Chondrocyte (in vitro differentiated cells): ENCODE measurements at regions not wholly inside any gene's neighbourhood (a gene's known extent, or its start where the extent isn't known, plus 50 kb on each side); places are given as distances from the start of the nearest gene placed in this dataset.
A peak's percentile ranks its signal among the peaks of the same experiment; 100 is the strongest.

ENCODE experiments used
- DNase-seq: peaks from one replicate; pipeline ENCODE4 v3.0.0; 2021; ENCODE audit warnings: mixed read lengths, low spot score
- H3K27ac Mint-ChIP-seq: one replicate; pipeline ENCODE4 v1.8.0; 2021; ENCODE audit warnings: mild to moderate bottlenecking, moderate library complexity, mixed read lengths; ENCODE audit not compliant: unreplicated experiment
- H3K27me3 Mint-ChIP-seq: 2 replicates; pipeline ENCODE4 v1.8.0; 2021; ENCODE audit warnings: low read depth, mixed read lengths
- H3K36me3 Mint-ChIP-seq: 2 replicates; pipeline ENCODE4 v1.8.0; 2021; ENCODE audit warnings: low read depth, mixed read lengths
- H3K4me1 Mint-ChIP-seq: 2 replicates; pipeline ENCODE4 v1.8.0; 2021; ENCODE audit warnings: low read depth, mild to moderate bottlenecking, mixed read lengths
- H3K4me3 Mint-ChIP-seq: one replicate; pipeline ENCODE4 v1.8.0; 2021; ENCODE audit warnings: mild to moderate bottlenecking, moderate library complexity, mixed read lengths; ENCODE audit not compliant: unreplicated experiment
- H3K9me3 Mint-ChIP-seq: 2 replicates; pipeline ENCODE4 v1.8.0; 2021; ENCODE audit warnings: low read depth, mixed read lengths
- TF ChIP-seq, protein P1 (sequence below): fragments of 200-600 bp; sonication (generic); IDR thresholded peaks from 2 replicates; pipeline ENCODE4 v1.5.0; 2021; ENCODE audit warnings: antibody characterized with exemption, mild to moderate bottlenecking, moderate library complexity

DNA sequence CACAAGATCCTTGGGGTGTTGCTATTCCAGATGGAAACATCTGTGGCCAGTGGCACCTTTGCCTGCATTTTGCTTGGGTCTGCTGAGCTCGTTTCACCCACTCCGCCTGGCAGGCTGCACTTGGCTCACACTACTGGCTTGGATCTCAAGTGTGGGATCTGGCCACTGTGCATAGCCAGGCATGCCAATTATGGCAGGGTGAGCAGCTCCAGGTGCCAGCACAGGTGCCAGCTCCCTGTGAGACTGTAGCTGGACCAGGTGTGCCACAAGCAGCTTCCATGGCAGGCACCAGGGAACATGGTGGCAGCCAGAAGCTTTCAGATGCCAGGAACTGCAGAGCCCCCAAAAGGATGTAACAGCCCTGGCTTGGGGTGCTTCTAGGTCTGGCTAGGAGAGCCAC, 463.8 kb upstream of the PABPC4L start:
- Mint-ChIP-seq H3K27ac (no peak overlapping the region), H3K4me1 (peaks cover 4% of the 10 kb centered on the region), H3K27me3 (no peaks in the 10 kb centered on the region), H3K9me3 (peaks cover 3% of the 10 kb centered on the region), H3K36me3 (no peaks in the 10 kb centered on the region), H3K4me3 (no peak overlapping the region)
- no peak for DNase-seq
- TF ChIP-seq, protein P1, sequence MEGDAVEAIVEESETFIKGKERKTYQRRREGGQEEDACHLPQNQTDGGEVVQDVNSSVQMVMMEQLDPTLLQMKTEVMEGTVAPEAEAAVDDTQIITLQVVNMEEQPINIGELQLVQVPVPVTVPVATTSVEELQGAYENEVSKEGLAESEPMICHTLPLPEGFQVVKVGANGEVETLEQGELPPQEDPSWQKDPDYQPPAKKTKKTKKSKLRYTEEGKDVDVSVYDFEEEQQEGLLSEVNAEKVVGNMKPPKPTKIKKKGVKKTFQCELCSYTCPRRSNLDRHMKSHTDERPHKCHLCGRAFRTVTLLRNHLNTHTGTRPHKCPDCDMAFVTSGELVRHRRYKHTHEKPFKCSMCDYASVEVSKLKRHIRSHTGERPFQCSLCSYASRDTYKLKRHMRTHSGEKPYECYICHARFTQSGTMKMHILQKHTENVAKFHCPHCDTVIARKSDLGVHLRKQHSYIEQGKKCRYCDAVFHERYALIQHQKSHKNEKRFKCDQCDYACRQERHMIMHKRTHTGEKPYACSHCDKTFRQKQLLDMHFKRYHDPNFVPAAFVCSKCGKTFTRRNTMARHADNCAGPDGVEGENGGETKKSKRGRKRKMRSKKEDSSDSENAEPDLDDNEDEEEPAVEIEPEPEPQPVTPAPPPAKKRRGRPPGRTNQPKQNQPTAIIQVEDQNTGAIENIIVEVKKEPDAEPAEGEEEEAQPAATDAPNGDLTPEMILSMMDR = no peak

DNA sequence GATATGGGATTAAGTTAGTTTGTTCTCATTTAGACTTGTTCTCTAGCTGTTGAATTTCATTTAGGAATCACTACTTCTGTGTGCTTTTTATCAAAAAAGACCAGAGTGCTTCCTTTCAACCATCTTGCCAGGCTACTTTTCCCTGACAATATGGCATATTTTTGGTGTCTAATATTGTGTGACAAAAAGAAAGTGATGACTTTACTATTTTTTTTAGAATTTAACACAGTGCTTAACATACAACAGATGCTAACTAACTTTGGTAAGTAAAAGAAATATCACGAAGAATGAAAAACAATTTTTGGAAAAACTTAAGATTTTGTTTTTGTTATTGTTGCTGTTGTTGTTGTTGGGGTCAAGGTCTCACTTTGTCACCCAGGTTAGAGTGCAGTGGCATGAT, 462.2 kb upstream of the PABPC4L start:
- TF ChIP-seq, protein P1 = no peak
- peaks cover 4% of the 10 kb centered on the region for H3K4me1 Mint-ChIP-seq

DNA sequence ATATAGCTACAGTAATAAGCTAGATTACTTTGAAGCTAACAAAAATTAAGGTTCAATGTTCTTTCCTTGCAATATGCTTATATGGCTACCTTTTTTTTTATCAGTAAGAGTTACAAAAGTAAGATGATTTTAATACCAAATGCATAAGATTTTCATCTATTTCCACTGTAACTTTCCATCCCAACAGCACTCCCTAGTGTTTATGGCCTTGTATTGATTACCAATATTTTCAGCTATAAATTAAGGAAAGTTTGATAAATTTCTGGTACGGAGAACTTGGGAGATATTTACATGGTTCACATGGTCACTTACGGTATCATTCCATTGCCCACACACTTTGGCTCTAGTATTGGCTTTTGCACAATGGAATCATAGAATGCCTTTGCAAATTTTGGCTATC, 448.9 kb upstream of the PABPC4L start:
- no peak overlapping the region for H3K4me3 Mint-ChIP-seq
- no peak for DNase-seq
- H3K27ac Mint-ChIP-seq = no peak overlapping the region
- no peaks in the 10 kb centered on the region for H3K36me3 Mint-ChIP-seq
- no peaks in the 10 kb centered on the region for H3K27me3 Mint-ChIP-seq
- H3K9me3 Mint-ChIP-seq = no peaks in the 10 kb centered on the region
- TF ChIP-seq, protein P1 = peak; percentile 34
- H3K4me1 Mint-ChIP-seq = no peaks in the 10 kb centered on the region

More for the DNA sequence above, 462.2 kb upstream of the PABPC4L start:
- Mint-ChIP-seq H3K9me3 (peaks cover 3% of the 10 kb centered on the region), H3K27ac (no peak overlapping the region), H3K4me3 (no peak overlapping the region), H3K27me3 (no peaks in the 10 kb centered on the region), H3K36me3 (no peaks in the 10 kb centered on the region)
- DNase-seq = no peak

DNA sequence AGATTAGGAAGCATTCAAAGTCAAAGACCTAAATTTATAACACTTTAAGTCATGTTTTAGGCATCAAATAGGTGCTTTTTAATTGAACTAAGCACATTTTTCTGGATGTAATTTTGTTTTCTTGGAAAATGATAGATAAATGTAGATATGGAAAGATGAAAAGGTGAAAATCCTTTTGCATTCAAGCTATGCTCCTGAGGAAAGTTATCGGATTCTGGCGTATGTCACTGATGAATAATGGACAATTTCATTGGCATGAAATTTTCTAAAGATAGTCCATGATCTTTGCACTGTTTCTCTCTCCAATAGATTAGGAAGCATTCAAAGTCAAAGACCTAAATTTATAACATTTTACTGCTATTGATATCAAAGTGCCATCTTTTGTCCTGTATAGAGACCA, 444.2 kb upstream of the PABPC4L start:
- Mint-ChIP-seq H3K9me3 (peaks cover 5% of the 10 kb centered on the region), H3K4me3 (no peak overlapping the region), H3K27me3 (no peaks in the 10 kb centered on the region), H3K4me1 (no peaks in the 10 kb centered on the region), H3K27ac (no peak overlapping the region), H3K36me3 (no peaks in the 10 kb centered on the region)
- DNase-seq = no peak
- TF ChIP-seq, protein P1 = no peak

DNA sequence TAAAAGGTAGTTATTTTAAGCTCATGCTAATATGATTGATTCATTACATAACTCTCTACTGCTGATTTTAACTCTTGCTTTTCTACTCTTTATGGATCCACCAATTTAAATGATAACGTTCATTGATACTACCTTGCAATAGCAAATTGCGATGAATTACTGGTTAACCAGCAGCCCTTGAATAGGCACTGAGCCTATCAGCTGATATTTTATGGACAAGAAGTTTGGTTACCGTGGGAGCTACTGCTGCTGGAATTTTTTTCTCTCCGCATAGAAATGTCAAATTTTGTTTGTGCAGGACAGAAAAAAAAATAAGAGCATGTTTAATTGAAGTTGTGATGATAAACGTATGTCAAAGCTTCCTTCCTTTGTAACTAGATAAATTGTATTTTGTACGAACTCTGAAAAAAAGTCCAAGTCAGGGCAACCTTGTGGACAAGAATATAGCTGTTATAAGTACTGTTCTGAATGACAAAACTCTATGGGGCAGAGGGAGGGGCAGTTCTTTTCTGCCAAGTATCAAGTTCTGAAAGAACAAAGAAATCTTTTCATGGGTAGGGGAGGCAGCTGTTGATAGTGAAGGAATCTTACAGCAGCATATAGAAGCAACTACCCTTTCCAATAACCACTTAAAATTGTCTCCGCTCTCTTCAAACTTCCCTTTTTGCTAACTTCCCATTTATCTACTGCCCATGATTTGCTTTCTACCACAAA, 434.9 kb upstream of the PABPC4L start:
- no peaks in the 10 kb centered on the region for H3K9me3 Mint-ChIP-seq
- H3K27ac Mint-ChIP-seq = no peak overlapping the region
- no peaks in the 10 kb centered on the region for H3K27me3 Mint-ChIP-seq
- H3K36me3 Mint-ChIP-seq = no peaks in the 10 kb centered on the region
- H3K4me1 Mint-ChIP-seq = no peaks in the 10 kb centered on the region
- TF ChIP-seq, protein P1 = no peak
- DNase-seq = no peak
- H3K4me3 Mint-ChIP-seq = no peak overlapping the region
